GM18951 (cell line): ENCODE measurements at regions not wholly inside any gene's neighbourhood (a gene's known extent, or its start where the extent isn't known, plus 50 kb on each side); places are given as distances from the start of the nearest gene placed in this dataset.

Experiments used
- POLR2A ChIP-seq: IDR thresholded peaks from 4 replicates; pipeline ENCODE4 v1.6.1; 2011; ENCODE audit warnings: mild to moderate bottlenecking; ENCODE audit not compliant: insufficient read length, insufficient read depth; ENCODE audit errors: extremely low read depth
- in situ Hi-C: fragments of 300-500 bp; cut with MboI; formaldehyde crosslinking; loops from one replicate; pipeline ENCODE4 v1.12.0; 2022; ENCODE audit warnings: low sequenced_read_pairs, mixed read lengths, inconsistent platforms; ENCODE audit not compliant: unreplicated experiment

- in situ Hi-C loops = no loop called here
Observed at GRCh38 chr4:37132351-37132974, 112.1 kb upstream of the NWD2 start.

GRCh38 chr4:37132975-37133360, 111.6 kb upstream of the NWD2 start:
- in situ Hi-C loops = no loop called here

More at GRCh38 chr4:37132351-37132974, 112.1 kb upstream of the NWD2 start:
- no peak for TF ChIP-seq POLR2A

GRCh38 chr4:37138019-37138653, 106.4 kb upstream of the NWD2 start:
- no peak for TF ChIP-seq POLR2A
- in situ Hi-C loops = no loop called here

More at GRCh38 chr4:37132975-37133360, 111.6 kb upstream of the NWD2 start:
- TF ChIP-seq POLR2A = no peak

- in situ Hi-C loops = no loop called here
- TF ChIP-seq POLR2A = no peak
Observed at GRCh38 chr4:37138789-37139188, 105.8 kb upstream of the NWD2 start.

GRCh38 chr4:37139987-37140386, 104.6 kb upstream of the NWD2 start:
- no peak for TF ChIP-seq POLR2A
- in situ Hi-C loops = no loop called here

- TF ChIP-seq POLR2A = no peak
- in situ Hi-C loops = no loop called here
Observed at GRCh38 chr4:37146260-37146659, 98.3 kb upstream of the NWD2 start.

- TF ChIP-seq POLR2A = no peak
- in situ Hi-C loops = no loop called here
Observed at GRCh38 chr4:37157476-37158167, 86.9 kb upstream of the NWD2 start.

GRCh38 chr4:37160653-37161052, 83.9 kb upstream of the NWD2 start:
- in situ Hi-C loops = no loop called here

GRCh38 chr4:37165844-37166243, 78.7 kb upstream of the NWD2 start:
- in situ Hi-C loops = no loop called here
- TF ChIP-seq POLR2A = no peak

More at GRCh38 chr4:37160653-37161052, 83.9 kb upstream of the NWD2 start:
- TF ChIP-seq POLR2A = no peak

GRCh38 chr4:37169956-37170355, 74.6 kb upstream of the NWD2 start:
- TF ChIP-seq POLR2A = no peak
- in situ Hi-C loops = no loop called here

GRCh38 chr4:37188100-37188499, 56.4 kb upstream of the NWD2 start:
- in situ Hi-C loops = no loop called here
- no peak for TF ChIP-seq POLR2A
